ENCODE measurements at regions not wholly inside any gene's neighbourhood (a gene's known extent, or its start where the extent isn't known, plus 50 kb on each side); places are given as distances from the start of the nearest gene placed in this dataset.

GRCh38 chrX:5568934-5569333 is 659.7 kb downstream of the NLGN4X start:
- Histone ChIP-seq H3K27me3 (ENCODE audit: insufficient read depth) (no peaks in the 10 kb centered on the region), H3K9me2 (ENCODE audit: insufficient read depth) (no peaks in the 10 kb centered on the region), H4K20me1 (replicated peaks; ENCODE audit: insufficient read depth) (no peaks in the 10 kb centered on the region), H3K27ac (ENCODE audit: low read depth) (no peak overlapping the region), H3K4me1 (ENCODE audit: insufficient read depth) (no peaks in the 10 kb centered on the region), H3K36me3 (ENCODE audit: insufficient read depth) (no peaks in the 10 kb centered on the region), H2AFZ (no peak overlapping the region), H3K4me3 (no peak overlapping the region), H3K79me2 (replicated peaks; ENCODE audit: insufficient read depth) (no peaks in the 10 kb centered on the region), H3F3A (replicated peaks; ENCODE audit: low read depth) (no peaks in the 10 kb centered on the region), H3K4me2 (no peak overlapping the region)
- TF ChIP-seq ZNF331 (CRISPR knock-in tag; IDR thresholded peaks at IDR 0.05; ENCODE audit: low read depth) (no peak), CREB1 (CRISPR knock-in tag; IDR thresholded peaks at IDR 0.05; ENCODE audit: low read depth) (no peak), EZH2 (IDR thresholded peaks at IDR 0.05; ENCODE audit: low read depth, unreplicated experiment) (no peak), NANOG (IDR thresholded peaks at IDR 0.05; ENCODE audit: borderline replicate concordance) (no peak), EZH2phosphoT487 (IDR thresholded peaks at IDR 0.05; ENCODE audit: unreplicated experiment) (no peak), CTCF (conservative IDR thresholded peaks at IDR 0.05; ENCODE audit: low read depth in 2 of 2) (no peak), REST (IDR thresholded peaks at IDR 0.05; ENCODE audit: unreplicated experiment) (no peak), JUNB (IDR thresholded peaks at IDR 0.05; ENCODE audit: unreplicated experiment) (no peak), ZNF114 (CRISPR knock-in tag; IDR thresholded peaks at IDR 0.05) (no peak), ZNF462 (CRISPR knock-in tag; IDR thresholded peaks at IDR 0.05) (no peak), POLR2AphosphoS5 (IDR thresholded peaks at IDR 0.05; ENCODE audit: low read depth) (no peak), ETS1 (IDR thresholded peaks at IDR 0.05) (no peak), STAT1 (IDR thresholded peaks at IDR 0.05; ENCODE audit: unreplicated experiment) (no peak)
- Mint-ChIP-seq H3K4me3 (no peak overlapping the region), H3K27ac (no peak overlapping the region), H3K36me3 (ENCODE audit: low read depth) (no peaks in the 10 kb centered on the region), H3K9me3 (no peaks in the 10 kb centered on the region), H3K27me3 (ENCODE audit: insufficient read depth, low read depth, poor library complexity) (no peaks in the 10 kb centered on the region), H3K4me1 (no peaks in the 10 kb centered on the region)
- DNase-seq (ENCODE audit: low spot score) (no peak), ATAC-seq (no peak)
